IMR-90 (cell line): ENCODE measurements at regions not wholly inside any gene's neighbourhood (a gene's known extent, or its start where the extent isn't known, plus 50 kb on each side); places are given as distances from the start of the nearest gene placed in this dataset.

Experiments
- ATAC-seq: fragments of 200-7000 bp; cut with Tn5 transposase; 2 replicates; pipeline ENCODE4 v1.9.1; 2020; ENCODE audit warnings: low read depth, mild to moderate bottlenecking, moderate library complexity
- BruUV-seq: library from RNA; stranded (reverse); fragments of 400-500 nt; replicated peaks from 2 replicates; lab custom pipeline; 2021; lab: Mats Ljungman, UMichigan
- CTCF ChIA-PET: fragments of 300-600 bp; formaldehyde crosslinking; extraction: SDS; loops from one replicate; lab custom pipeline; 2021; ENCODE audit warnings: antibody characterized with exemption; lab: Yijun Ruan, JAX
- POLR2A ChIA-PET: fragments of 300-600 bp; sonication (Branson Sonifier 250); formaldehyde crosslinking; loops from one replicate; lab custom pipeline; 2022; ENCODE audit warnings: antibody characterized with exemption; ENCODE audit not compliant: unreplicated experiment; lab: Charles Lee
- DNase-seq: peaks from one replicate; pipeline ENCODE4 v3.0.0; 2013
- H2AFZ ChIP-seq: replicated peaks from 2 replicates; pipeline ENCODE3; 2013; ENCODE audit warnings: low read length, mild to moderate bottlenecking; ENCODE audit not compliant: poor library complexity
- H2AK5ac ChIP-seq: 2 replicates; pipeline ENCODE4 v1.6.1; 2013; ENCODE audit warnings: low read depth, low read length, inconsistent platforms
- H2AK9ac ChIP-seq: replicated peaks from 2 replicates; pipeline ENCODE3; 2013; ENCODE audit warnings: mild to moderate bottlenecking, low read depth, low read length, moderate library complexity; ENCODE audit not compliant: poor library complexity
- H2BK120ac ChIP-seq: 2 replicates; pipeline ENCODE4 v1.6.1; 2013; ENCODE audit warnings: low read depth, low read length, inconsistent platforms
- H2BK15ac ChIP-seq: 3 replicates; pipeline ENCODE4 v1.6.1; 2013; ENCODE audit warnings: low read depth, low read length, inconsistent platforms
- H2BK20ac ChIP-seq: 2 replicates; pipeline ENCODE4 v1.6.1; 2013; ENCODE audit warnings: low read depth, mild to moderate bottlenecking, inconsistent platforms, low read length, moderate library complexity
- H2BK5ac ChIP-seq: 2 replicates; pipeline ENCODE4 v1.6.1; 2013; ENCODE audit warnings: mild to moderate bottlenecking, low read depth, low read length, inconsistent platforms; ENCODE audit not compliant: poor library complexity, severe bottlenecking
- H3K14ac ChIP-seq: replicated peaks from 2 replicates; pipeline ENCODE4 v1.6.1; 2013; ENCODE audit warnings: low read depth, low read length, inconsistent platforms
- H3K18ac ChIP-seq: 2 replicates; pipeline ENCODE4 v1.6.1; 2013; ENCODE audit warnings: low read depth, low read length, control low read depth
- H3K23ac ChIP-seq: 2 replicates; pipeline ENCODE4 v1.6.1; 2013; ENCODE audit warnings: low read depth, low read length, inconsistent platforms
- H3K27ac ChIP-seq: 2 replicates; pipeline ENCODE4 v1.5.1; 2013; ENCODE audit warnings: mild to moderate bottlenecking, control low read depth, low read length; ENCODE audit not compliant: insufficient read depth
- H3K27me3 ChIP-seq: 2 replicates; pipeline ENCODE4 v1.6.1; 2013; ENCODE audit warnings: low read length; ENCODE audit not compliant: control insufficient read depth, insufficient read depth
- H3K36me3 ChIP-seq: 2 replicates; pipeline ENCODE4 v1.6.1; 2013; ENCODE audit warnings: low read length, mixed read lengths; ENCODE audit not compliant: control insufficient read depth, insufficient read depth
- H3K4ac ChIP-seq: 2 replicates; pipeline ENCODE4 v1.6.1; 2013; ENCODE audit warnings: low read depth, low read length, inconsistent platforms
- H3K4me1 ChIP-seq: 2 replicates; pipeline ENCODE4 v1.6.1; 2013; ENCODE audit warnings: low read length, mixed read lengths; ENCODE audit not compliant: control insufficient read depth, insufficient read depth
- H3K4me2 ChIP-seq: 2 replicates; pipeline ENCODE4 v1.6.1; 2013; ENCODE audit warnings: low read depth, mild to moderate bottlenecking, control low read depth, low read length, moderate library complexity
- H3K4me3 ChIP-seq: 2 replicates; pipeline ENCODE4 v1.5.1; 2013; ENCODE audit warnings: low read depth, mild to moderate bottlenecking, control low read depth, low read length, moderate library complexity; ENCODE audit not compliant: insufficient read depth
- H3K56ac ChIP-seq: 2 replicates; pipeline ENCODE4 v1.6.1; 2013; ENCODE audit warnings: low read length, inconsistent platforms; ENCODE audit not compliant: insufficient read depth; ENCODE audit errors: extremely low read depth
- H3K79me1 ChIP-seq, 2 experiments: 2 replicates each; pipeline ENCODE4 v1.6.1; 2013; ENCODE audit warnings: low read length in 2 of 2, inconsistent platforms in 1 of 2, low read depth in 1 of 2
- H3K9ac ChIP-seq: 2 replicates; pipeline ENCODE4 v1.6.1; 2013; ENCODE audit warnings: low read depth, low read length, control low read depth
- H3K9me1 ChIP-seq: 2 replicates; pipeline ENCODE4 v1.6.1; 2013; ENCODE audit warnings: low read length, inconsistent platforms; ENCODE audit not compliant: insufficient read depth
- H3K9me3 ChIP-seq: 2 replicates; pipeline ENCODE4 v1.6.1; 2013; ENCODE audit warnings: low read length; ENCODE audit not compliant: control insufficient read depth, insufficient read depth
- H4K20me1 ChIP-seq: 2 replicates; pipeline ENCODE4 v1.6.1; 2013; ENCODE audit warnings: low read length, inconsistent platforms; ENCODE audit not compliant: insufficient read depth
- H4K5ac ChIP-seq: 2 replicates; pipeline ENCODE4 v1.6.1; 2013; ENCODE audit warnings: mild to moderate bottlenecking, low read depth, low read length, control low read depth
- H4K8ac ChIP-seq, 2 experiments: 2 replicates each; pipeline ENCODE4 v1.6.1; 2013; ENCODE audit warnings: low read depth in 2 of 2, low read length in 2 of 2, control low read depth in 1 of 2, inconsistent platforms in 1 of 2
- H4K91ac ChIP-seq: 2 replicates; pipeline ENCODE4 v1.6.1; 2013; ENCODE audit warnings: low read depth, low read length, inconsistent platforms; ENCODE audit not compliant: insufficient read depth
- CEBPB ChIP-seq: IDR thresholded peaks from 2 replicates; pipeline ENCODE4 v1.6.1; 2012; ENCODE audit warnings: low read depth, low read length, improper control_type of control experiment
- MAFK ChIP-seq: IDR thresholded peaks from 2 replicates; pipeline ENCODE4 v1.6.1; 2012; ENCODE audit warnings: low read depth, low read length, improper control_type of control experiment
- dilution Hi-C: fragments of 300-500 bp; cut with HindIII; formaldehyde crosslinking; loops from one replicate; pipeline ENCODE4 v1.14.3; 2018; ENCODE audit warnings: low sequenced_read_pairs; ENCODE audit not compliant: unreplicated experiment
- in situ Hi-C: fragments of 300-500 bp; cut with MboI; formaldehyde crosslinking; loops from 3 replicates; pipeline ENCODE4 v1.14.3; 2019; ENCODE audit warnings: low sequenced_read_pairs, inconsistent platforms, mixed read lengths
- intact Hi-C: fragments of 100-400 bp; cut with micrococcal nuclease; formaldehyde crosslinking; loops from 2 replicates; pipeline ENCODE4 v1.10.0; 2022

- BruUV-seq: no TSS peak
- Histone ChIP-seq H3K9me1 (no peaks in the 10 kb centered on the region), H3K4me1 (no peaks in the 10 kb centered on the region), H3K27me3 (no peaks in the 10 kb centered on the region), H2BK20ac (no peak overlapping the region), H2AK5ac (no peak overlapping the region), H3K56ac (no peak overlapping the region), H3K23ac (no peak overlapping the region), H4K20me1 (no peaks in the 10 kb centered on the region), H4K5ac (no peak overlapping the region), H3K14ac (no peak overlapping the region), H3K4ac (no peak overlapping the region), H3K4me3 (no peak overlapping the region), H3K18ac (no peak overlapping the region), H3K79me1 (no peaks in the 10 kb centered on the region), H2AFZ (no peak overlapping the region), H2AK9ac (no peak overlapping the region), H2BK5ac (no peak overlapping the region), H3K27ac (no peak overlapping the region), H4K8ac (no peak overlapping the region), H3K36me3 (no peaks in the 10 kb centered on the region), H4K91ac (no peak overlapping the region), H3K9ac (no peak overlapping the region), H3K4me2 (no peak overlapping the region), H3K9me3 (no peaks in the 10 kb centered on the region), H2BK120ac (no peak overlapping the region), H2BK15ac (no peak overlapping the region)
- no peak for ATAC-seq
- CTCF ChIA-PET: no interaction called here
- dilution Hi-C loops: no loop called here
- intact Hi-C loops: no loop called here
- TF ChIP-seq CEBPB (0 out of 2 replicates have a peak, but pooled peaks have one; percentile 39), MAFK (no peak)
- in situ Hi-C loops: no loop called here
- no peak for DNase-seq
- POLR2A ChIA-PET: no interaction called here
Observed at GRCh38 chr4:110394871-110395270, 81.1 kb upstream of the ENPEP start.
